Posterior vena cava (tissue), 2 donors: ENCODE measurements at regions not wholly inside any gene's neighbourhood (a gene's known extent, or its start where the extent isn't known, plus 50 kb on each side); places are given as distances from the start of the nearest gene placed in this dataset.

Experiments used
- DNase-seq: peaks from one replicate; pipeline ENCODE4 v3.0.0-alpha.2; 2020; ENCODE audit warnings: low spot score
- intact Hi-C, 2 donors: fragments of 100-400 bp; cut with DNase I; formaldehyde crosslinking; loops; one replicate each; pipeline versions ENCODE4 v1.14.1 to v1.14.2; 2022 to 2023
- donor health status: DM: yes; HTN: yes; CAD: no.
- donor health status: DM: yes; HTN: yes; CAD: no.

DNA sequence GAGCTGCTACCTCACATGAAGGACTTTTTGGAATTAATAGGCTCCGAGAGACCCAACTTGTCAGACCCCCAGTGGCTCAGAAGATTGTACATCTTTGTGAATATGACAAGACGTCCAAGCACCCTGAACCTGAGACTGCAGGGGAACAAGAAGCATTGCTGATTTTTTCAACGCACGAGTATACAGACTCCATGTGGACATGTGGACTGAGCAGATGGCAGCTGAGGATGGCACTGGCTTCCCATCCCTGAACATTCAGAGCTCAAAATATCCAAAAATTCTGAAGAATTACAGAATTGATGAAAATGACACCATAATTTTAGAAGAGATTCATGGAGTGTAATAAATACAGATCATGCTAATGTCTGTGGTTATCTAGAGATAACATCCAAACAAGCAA lies 254.1 kb downstream of the MZT1 start:
- no peak for DNase-seq
- intact Hi-C loops: no loop called here

- intact Hi-C loops: no loop called here
Measured at GRCh38 chr13:72469906-72470305, 257.5 kb downstream of the MZT1 start.

GRCh38 chr13:72463561-72463960 lies 263.9 kb downstream of the MZT1 start:
- intact Hi-C loops: no loop called here
- no peak for DNase-seq

More at GRCh38 chr13:72469906-72470305, 257.5 kb downstream of the MZT1 start:
- no peak for DNase-seq

- intact Hi-C loops: no loop called here
- DNase-seq: no peak
Measured at GRCh38 chr13:72462726-72463125, 264.7 kb downstream of the MZT1 start.

GRCh38 chr13:72462166-72462565 lies 265.3 kb downstream of the MZT1 start:
- DNase-seq: no peak
- intact Hi-C loops: no loop called here

GRCh38 chr13:72458701-72459100 lies 268.7 kb downstream of the MZT1 start:
- intact Hi-C loops: no loop called here
- no peak for DNase-seq

GRCh38 chr13:72457151-72457550 lies 270.3 kb downstream of the MZT1 start:
- intact Hi-C loops: no loop called here

DNA sequence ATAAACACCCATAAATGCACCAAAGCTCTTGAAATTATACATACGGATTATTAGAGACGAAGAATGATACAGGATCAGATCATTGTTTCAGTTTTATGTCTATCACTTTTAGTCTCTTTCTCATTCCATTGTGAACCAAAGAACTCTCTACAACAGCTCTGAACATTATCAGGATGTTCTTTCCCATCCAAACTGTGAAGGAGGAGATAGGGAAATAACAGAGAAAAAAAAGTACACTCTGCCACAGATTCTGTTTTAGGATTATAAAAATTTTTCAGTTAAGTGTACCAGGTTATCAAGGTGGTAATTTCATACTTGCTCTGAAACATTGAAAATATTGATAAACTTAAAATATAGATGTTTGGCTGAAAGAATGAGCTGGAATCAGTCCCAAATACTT lies 270.9 kb downstream of the MZT1 start:
- intact Hi-C loops: no loop called here
- no peak for DNase-seq

More at GRCh38 chr13:72457151-72457550, 270.3 kb downstream of the MZT1 start:
- no peak for DNase-seq

- intact Hi-C loops: no loop called here
- no peak for DNase-seq
Measured at GRCh38 chr13:72453161-72453560, 274.3 kb downstream of the MZT1 start.

- intact Hi-C loops: no loop called here
Measured at GRCh38 chr13:72448082-72448481, 279.3 kb downstream of the MZT1 start.

DNA sequence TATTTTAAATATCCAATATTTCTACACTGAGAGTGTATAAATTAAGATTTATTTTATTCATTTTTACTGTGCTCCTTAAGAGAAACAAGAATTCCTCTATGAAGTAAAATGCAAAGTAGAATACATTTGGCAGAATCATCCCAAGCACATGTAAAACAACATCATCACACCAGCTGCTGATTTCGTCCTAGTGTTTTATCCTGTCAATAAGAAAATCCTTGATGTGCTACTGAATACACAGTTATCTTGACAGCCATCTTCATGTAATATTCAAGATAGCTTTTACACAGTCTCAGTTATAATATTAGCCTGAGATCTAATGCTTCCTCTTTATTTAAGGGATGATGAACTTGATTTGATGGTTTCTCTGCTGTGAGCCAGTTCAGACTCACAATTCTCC lies 282.4 kb downstream of the MZT1 start:
- no peak for DNase-seq
- intact Hi-C loops: no loop called here

More at GRCh38 chr13:72448082-72448481, 279.3 kb downstream of the MZT1 start:
- DNase-seq: no peak

- DNase-seq: no peak
- intact Hi-C loops: no loop called here
Measured at GRCh38 chr13:72437458-72437857, 290.0 kb downstream of the MZT1 start.

- DNase-seq: no peak
- intact Hi-C loops: no loop called here
Measured at GRCh38 chr13:72435251-72435650, 292.2 kb downstream of the MZT1 start.

GRCh38 chr13:72431981-72432682 lies 295.3 kb downstream of the MZT1 start:
- intact Hi-C loops: no loop called here
- DNase-seq: no peak

DNA sequence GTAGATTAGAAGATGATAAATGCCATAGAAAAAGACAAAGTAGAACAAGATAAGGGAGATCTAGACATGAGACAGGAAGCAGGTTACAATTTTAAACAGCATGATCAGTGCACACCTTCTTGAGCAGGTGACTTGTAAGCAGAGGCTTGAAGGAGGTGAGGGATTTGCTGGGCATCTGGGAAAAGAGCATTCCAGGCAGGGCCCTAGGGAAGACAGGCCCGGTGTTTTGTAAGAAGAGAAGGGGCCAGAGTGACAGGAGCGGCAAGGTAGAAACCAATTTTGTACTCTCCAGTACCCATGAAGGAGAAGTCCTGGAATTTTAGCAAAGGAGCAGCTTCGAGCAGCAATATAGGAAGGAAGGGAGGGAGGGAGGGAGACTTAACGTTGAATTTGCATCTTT lies 296.5 kb downstream of the MZT1 start:
- intact Hi-C loops: no loop called here
- no peak for DNase-seq

DNA sequence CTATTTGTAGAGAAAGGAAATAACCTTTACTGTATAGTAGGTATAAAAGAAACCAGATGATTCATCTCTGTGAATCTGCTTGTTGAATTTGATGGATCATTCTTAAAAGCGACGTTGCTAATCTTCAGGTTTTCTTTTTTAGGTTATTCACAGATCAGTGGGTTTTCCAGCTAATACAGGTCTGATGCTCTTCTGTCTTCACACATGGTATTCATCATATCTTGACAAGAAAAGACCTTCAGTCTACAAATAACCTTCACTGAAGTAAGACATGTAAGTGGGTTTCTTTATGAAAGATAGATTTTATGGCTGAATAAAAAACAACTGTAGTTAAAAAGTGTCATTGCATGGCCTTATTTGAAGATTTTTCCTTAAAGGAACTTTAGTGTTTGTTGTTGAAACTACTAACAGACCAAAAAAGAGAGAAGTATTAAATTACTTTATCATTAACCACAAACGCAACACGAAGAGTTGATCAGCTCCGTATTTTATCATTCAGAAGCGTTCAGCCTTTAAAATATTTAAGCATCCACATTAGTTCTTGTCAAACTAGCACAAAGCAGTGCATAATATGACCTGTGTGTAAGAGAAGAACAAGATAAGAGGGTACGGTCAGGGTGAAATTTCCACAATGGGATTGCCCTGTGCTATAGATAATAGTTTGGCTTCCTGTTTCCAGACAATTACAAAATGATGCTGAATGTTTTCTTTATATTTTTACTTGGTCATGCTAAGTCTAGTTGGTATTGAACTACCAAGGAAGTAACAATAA lies 299.5 kb downstream of the MZT1 start:
- DNase-seq: no peak
- intact Hi-C loops: no loop called here

DNA sequence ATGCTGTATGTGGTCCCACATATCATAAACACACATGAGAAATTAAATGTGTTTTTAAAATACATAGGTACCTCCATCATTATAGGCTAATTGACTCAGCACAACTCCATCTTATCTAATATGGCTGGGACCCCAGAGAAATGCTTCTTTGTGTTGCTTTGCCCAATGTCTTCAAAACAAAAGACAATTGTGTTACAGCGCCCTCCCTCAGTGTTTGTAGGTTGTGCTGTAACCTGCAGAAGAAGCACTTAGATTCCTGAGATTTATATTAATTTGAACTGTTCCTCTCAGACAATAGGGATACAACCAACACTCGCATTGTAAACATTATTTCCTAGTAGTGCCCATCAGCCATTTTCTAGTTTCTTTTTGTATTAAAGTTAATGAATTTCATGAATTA lies 303.4 kb downstream of the MZT1 start:
- no peak for DNase-seq
- intact Hi-C loops: no loop called here

- intact Hi-C loops: no loop called here
- DNase-seq: no peak
Measured at GRCh38 chr13:72415817-72416216, 311.6 kb downstream of the MZT1 start.

DNA sequence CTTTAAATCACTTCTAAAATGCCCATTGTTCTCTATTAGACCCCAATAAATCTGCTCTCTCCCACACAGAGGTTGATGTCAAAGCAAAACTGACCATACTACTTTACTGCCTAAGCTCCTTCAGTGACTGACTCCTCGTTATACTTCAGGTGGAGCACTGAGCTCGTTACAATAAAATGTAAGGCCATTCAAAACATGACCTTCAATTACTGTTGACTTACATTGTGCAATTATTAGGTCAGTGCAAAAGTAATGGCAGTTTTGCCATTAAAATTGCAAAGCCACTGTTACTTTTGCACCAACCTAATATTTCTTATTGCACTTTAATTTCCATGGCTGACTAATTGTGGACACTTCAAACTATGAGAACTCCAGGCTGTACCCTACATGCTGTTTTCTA lies 314.9 kb downstream of the MZT1 start:
- intact Hi-C loops: no loop called here

DNA sequence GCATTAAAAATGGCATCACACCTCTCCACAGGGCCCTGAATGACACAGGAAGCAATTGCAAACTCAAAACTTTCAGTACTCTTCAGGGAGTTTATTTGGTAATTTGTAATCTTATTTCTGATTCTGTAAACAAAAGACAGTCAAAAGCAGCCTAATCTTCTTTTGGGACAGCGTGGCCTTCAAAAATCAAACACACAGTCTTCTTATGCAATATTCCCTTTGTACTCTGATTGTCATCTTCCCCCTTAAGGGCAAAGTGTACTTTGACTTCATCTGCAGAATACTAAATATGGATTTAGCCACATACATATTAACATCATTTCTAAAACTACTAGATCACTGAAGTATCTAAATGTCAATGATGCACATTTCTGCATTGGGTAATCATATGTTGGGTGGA lies 322.0 kb downstream of the MZT1 start:
- DNase-seq: no peak
- intact Hi-C loops: no loop called here

More for the DNA sequence above, 314.9 kb downstream of the MZT1 start:
- no peak for DNase-seq
